Head of caudate nucleus (tissue), 42 donors: ENCODE measurements at regions not wholly inside any gene's neighbourhood (a gene's known extent, or its start where the extent isn't known, plus 50 kb on each side); places are given as distances from the start of the nearest gene placed in this dataset.

Source experiments
- DNase-seq, 42 donors: peaks; one replicate each; pipeline versions ENCODE4 v3.0.0 to v3.0.0-alpha.2; 2020 to 2021; ENCODE audit warnings: mixed read lengths in 7 of 42
- intact Hi-C: fragments of 100-400 bp; cut with DNase I; formaldehyde crosslinking; loops from one replicate; pipeline ENCODE4 v1.15.0; 2022

GRCh38 chr18:55096263-55096951 lies 137.1 kb upstream of the CCDC68 start:
- peak in 41 of 42 donors; percentile 5 to 83 (median 50) for DNase-seq
- intact Hi-C loops, result no loop called here

DNA sequence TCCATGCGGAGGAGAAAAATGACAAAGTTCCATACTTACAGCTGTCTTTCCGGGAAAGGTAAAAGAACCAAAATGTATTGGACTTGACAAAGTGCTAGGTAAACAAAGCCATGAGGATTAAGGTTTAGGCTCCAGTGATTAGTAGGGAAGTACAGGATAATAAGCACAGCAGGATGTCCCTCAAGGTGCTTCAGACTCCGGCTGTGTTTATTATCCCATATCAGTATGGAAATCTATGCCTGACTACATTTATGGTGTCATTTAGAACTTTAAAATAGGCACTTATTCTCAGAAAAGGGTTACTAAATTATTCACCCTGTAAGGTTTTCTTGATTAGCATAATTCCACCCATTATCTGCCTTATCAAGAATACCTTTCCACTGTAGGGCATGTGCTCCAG lies 136.3 kb upstream of the CCDC68 start:
- intact Hi-C loops, result no loop called here
- no peak for DNase-seq

- DNase-seq, result no peak
- intact Hi-C loops, result no loop called here
These were observed 134.5 kb upstream of the CCDC68 start for GRCh38 chr18:55093808-55094207.

DNA sequence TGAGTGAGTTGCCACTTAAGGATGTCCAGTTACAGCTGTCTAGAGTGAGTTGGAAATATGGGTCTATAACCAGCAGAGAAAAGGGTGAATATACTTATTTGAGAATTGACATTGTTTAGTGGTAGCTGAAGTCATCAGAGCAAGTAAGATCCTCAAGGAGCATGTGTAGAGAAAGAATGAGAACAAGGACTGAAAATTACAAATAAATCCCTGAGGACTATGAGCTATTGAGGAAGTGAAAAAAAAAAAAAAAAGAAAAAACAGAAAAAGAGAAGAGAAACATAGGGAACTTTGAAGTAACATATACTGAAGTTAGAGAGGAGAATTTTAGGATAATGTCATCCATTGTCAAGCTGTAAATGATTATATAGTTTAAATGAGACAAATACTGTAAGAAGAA lies 134.0 kb upstream of the CCDC68 start:
- intact Hi-C loops, result no loop called here
- no peak for DNase-seq

GRCh38 chr18:55092166-55092565 lies 132.9 kb upstream of the CCDC68 start:
- no peak for DNase-seq
- intact Hi-C loops, result no loop called here

DNA sequence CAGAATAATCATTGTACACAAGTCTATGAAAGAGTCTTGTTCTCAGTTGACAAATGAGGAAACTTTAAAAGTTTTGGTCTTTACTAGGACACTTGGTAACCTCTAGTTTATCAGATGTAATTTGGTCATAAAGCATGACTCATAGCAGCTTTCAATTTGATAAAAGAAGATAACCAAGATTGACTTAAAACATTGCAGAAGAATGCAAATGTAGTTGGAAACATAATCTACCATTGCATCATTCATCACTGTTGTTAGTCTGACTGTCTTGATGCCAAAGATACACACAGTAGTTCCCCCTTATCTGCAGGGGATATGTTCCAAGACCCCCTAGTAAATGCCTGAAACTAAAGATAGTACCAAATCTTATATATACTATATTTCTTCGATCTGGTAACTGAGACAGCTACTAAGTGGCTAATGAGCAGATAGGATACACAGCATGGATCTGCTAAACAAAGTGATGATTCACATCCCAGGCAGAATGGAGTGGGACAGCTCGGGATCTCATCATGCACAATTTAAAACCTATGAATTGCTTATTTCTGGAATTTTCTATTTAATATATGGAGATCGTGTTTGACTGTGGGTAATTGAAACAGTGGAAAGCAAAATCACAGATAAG lies 131.4 kb upstream of the CCDC68 start:
- peak in 1 of 42 donors; percentile 3 for DNase-seq
- intact Hi-C loops, result no loop called here

- intact Hi-C loops, result no loop called here
- no peak for DNase-seq
These were observed 130.3 kb upstream of the CCDC68 start for GRCh38 chr18:55089610-55090009.

DNA sequence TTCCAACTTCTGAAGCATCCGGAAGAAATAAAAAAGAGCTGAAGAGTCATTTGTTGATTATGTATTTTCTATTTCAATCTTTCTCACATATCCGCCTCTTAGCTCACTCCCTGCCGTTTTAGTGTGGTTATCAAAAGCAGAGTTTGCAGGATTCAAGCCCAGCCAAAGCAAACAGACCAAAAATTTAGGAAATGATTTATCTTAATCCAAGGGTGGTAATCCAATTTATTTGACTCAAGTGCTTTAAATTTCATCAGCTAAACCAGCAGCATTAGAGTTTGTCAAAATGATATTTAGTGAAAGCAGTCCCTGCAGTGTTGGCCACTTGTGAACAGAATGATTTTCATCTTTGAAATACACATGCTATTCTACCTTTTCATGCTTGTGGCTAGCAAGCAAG lies 129.3 kb upstream of the CCDC68 start:
- intact Hi-C loops, result no loop called here
- DNase-seq, result no peak

GRCh38 chr18:55088000-55088401 lies 128.7 kb upstream of the CCDC68 start:
- intact Hi-C loops, result no loop called here
- DNase-seq, result no peak

GRCh38 chr18:55086906-55087305 lies 127.6 kb upstream of the CCDC68 start:
- intact Hi-C loops, result no loop called here
- no peak for DNase-seq

- intact Hi-C loops, result no loop called here
- no peak for DNase-seq
These were observed 126.5 kb upstream of the CCDC68 start for GRCh38 chr18:55085557-55086285.

DNA sequence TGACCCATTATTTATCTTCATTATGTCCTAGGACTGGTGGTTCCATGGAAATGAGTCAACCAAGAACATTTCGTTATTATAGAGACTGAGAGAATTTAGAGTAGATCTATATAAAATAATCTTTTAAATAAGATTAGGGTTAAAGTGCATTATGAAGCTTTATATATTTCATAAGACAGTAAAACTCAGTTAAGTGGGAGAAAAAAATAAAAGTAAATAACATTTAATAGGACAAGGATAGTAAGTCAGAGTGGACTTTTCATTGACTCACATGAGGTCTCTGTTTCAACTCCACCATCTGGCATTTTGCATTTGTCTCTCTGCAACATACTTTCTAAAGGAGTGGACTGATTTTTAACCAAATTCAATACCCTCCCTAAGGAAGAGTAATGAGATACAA lies 125.3 kb upstream of the CCDC68 start:
- intact Hi-C loops, result no loop called here
- DNase-seq, result no peak

DNA sequence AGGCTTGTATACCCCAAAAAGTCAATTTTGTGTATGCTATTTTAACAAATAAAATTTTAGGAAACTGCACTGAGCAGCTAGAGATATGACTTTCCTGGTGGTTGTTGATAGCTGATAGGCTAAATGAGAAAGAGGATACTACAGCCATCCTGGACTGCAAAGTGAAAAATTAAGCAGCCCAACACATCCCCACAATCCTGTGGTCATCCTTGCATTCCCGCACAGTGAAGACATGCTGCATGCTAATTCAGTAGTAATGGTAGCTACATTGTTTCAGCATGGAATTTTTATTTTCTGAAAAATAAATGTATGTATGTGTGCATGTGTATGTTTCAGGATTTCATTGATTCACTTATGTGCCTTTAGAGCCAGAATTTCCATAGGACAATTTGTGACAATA lies 124.2 kb upstream of the CCDC68 start:
- no peak for DNase-seq
- intact Hi-C loops, result no loop called here

- intact Hi-C loops, result no loop called here
- peak in 1 of 42 donors; percentile 11 for DNase-seq
These were observed 120.5 kb upstream of the CCDC68 start for GRCh38 chr18:55079481-55080355.

- no peak for DNase-seq
- intact Hi-C loops, result no loop called here
These were observed 119.8 kb upstream of the CCDC68 start for GRCh38 chr18:55079067-55079466.

DNA sequence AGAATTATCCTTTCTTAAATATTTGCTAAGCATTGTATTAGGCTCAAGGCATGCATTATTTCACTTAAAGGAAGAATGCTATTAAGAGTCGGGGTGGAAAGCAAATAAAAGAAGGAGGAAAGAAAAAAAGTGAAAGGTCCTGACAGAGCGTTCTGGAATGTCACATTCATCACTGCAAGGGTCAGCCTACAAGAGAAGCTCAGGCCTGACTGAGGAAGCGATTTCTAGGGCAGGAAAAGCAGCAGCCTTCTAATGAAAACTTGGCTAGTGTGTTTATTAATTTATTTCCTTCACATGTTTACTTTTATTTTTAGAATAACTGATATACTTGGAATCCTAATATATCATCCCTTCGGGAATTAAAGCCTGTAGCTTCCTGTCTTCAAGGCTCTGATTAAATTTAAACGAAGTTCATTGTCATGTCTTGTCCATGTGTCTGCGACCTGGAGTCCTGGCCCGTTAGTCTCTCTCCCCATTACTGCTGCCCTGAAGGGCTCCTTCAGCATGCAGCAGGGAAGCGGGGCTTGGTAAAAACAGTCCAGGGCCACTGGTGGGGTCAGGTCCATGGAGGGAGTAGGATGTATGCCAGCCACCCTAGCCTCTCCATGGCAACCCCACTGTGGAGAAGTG lies 119.2 kb upstream of the CCDC68 start:
- DNase-seq, result no peak
- intact Hi-C loops, result no loop called here

GRCh38 chr18:55076643-55077218 lies 117.5 kb upstream of the CCDC68 start:
- intact Hi-C loops, result no loop called here
- no peak for DNase-seq

DNA sequence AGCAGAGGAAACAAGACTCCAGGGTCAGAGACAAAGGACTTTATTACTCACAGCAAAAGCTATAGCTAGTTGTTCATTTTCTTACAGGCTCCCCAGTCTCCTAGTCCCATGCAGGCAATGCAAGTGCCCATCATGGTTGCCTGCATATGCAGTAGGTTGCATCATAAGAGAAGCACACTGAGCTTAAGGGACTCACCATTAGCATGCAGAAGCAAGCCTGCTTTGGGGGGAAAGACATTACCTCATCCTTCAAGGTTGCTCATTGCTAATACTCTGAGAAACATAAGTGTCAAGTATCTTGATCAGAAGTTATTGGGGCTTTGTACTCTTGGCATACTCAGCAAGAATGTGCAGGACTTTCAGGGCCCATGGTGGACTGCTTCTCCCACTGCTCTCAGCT lies 114.6 kb upstream of the CCDC68 start:
- no peak for DNase-seq

DNA sequence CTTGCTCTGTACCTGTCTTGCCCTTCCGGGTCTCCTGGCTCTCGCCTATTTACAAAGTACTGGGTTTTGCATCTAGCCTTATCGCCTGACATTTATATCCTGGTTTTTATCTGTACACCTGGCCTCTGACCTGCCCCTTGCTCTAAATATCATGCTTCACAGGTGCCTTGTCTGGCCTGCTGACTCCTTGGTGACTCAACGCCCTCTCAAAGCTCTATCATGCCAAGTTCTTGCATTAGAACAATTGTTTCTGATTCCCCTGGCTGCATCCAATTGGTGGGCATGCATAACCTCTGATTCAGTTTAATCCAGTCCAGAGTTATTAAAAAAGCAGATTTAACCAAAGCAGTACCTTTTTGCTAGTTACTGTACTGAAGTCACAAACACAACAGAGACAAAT lies 113.9 kb upstream of the CCDC68 start:
- DNase-seq, result no peak

More for the DNA sequence above, 114.6 kb upstream of the CCDC68 start:
- intact Hi-C loops, result no loop called here

More for the DNA sequence above, 113.9 kb upstream of the CCDC68 start:
- intact Hi-C loops, result no loop called here
